GM23338 (cell line): ENCODE measurements at regions not wholly inside any gene's neighbourhood (a gene's known extent, or its start where the extent isn't known, plus 50 kb on each side); places are given as distances from the start of the nearest gene placed in this dataset.

Source experiments
- ATAC-seq: fragments of 200-7000 bp; cut with Tn5 transposase; 3 replicates; pipeline ENCODE4 v1.9.1; 2020
- DNase-seq: peaks from one replicate; pipeline ENCODE4 v3.0.0-alpha.2; 2015; ENCODE audit warnings: low spot score
- H2AFZ ChIP-seq: fragments of 200-600 bp; sonication (generic); 2 replicates; pipeline ENCODE4 v1.8.0; 2016; ENCODE audit warnings: antibody characterized with exemption, mild to moderate bottlenecking, moderate library complexity
- H3F3A ChIP-seq: fragments of 200-600 bp; sonication (generic); replicated peaks from 2 replicates; pipeline ENCODE4 v1.8.0; 2017; ENCODE audit warnings: antibody characterized with exemption, mixed run types, low read depth
- H3K27ac ChIP-seq: fragments of 200-600 bp; sonication (generic); 2 replicates; pipeline ENCODE4 v1.6.1; 2016; ENCODE audit warnings: low read depth
- H3K27me3 ChIP-seq: fragments of 200-600 bp; sonication (generic); 2 replicates; pipeline ENCODE4 v1.8.0; 2016; ENCODE audit warnings: mild to moderate bottlenecking, mixed run types, moderate library complexity; ENCODE audit not compliant: insufficient read depth
- H3K36me3 ChIP-seq: fragments of 200-600 bp; sonication (generic); 2 replicates; pipeline ENCODE4 v1.8.0; 2016; ENCODE audit warnings: mild to moderate bottlenecking; ENCODE audit not compliant: insufficient read depth
- H3K4me1 ChIP-seq: fragments of 200-600 bp; sonication (generic); 2 replicates; pipeline ENCODE4 v1.8.0; 2016; ENCODE audit warnings: mild to moderate bottlenecking, moderate library complexity; ENCODE audit not compliant: insufficient read depth
- H3K4me2 ChIP-seq: fragments of 200-600 bp; sonication (generic); 2 replicates; pipeline ENCODE4 v1.7.1; 2017; ENCODE audit warnings: mixed run types
- H3K4me3 ChIP-seq: fragments of 200-600 bp; sonication (generic); 2 replicates; pipeline ENCODE4 v1.6.1; 2016; ENCODE audit warnings: mixed run types
- H3K79me2 ChIP-seq: fragments of 200-600 bp; sonication (generic); replicated peaks from 2 replicates; pipeline ENCODE4 v1.8.0; 2017; ENCODE audit warnings: mild to moderate bottlenecking; ENCODE audit not compliant: insufficient read depth
- H3K9me2 ChIP-seq: fragments of 200-600 bp; sonication (generic); 2 replicates; pipeline ENCODE4 v1.8.0; 2017; ENCODE audit not compliant: insufficient read depth
- H4K20me1 ChIP-seq: fragments of 200-600 bp; sonication (generic); replicated peaks from 2 replicates; pipeline ENCODE4 v1.8.0; 2017; ENCODE audit warnings: mild to moderate bottlenecking; ENCODE audit not compliant: insufficient read depth
- H3K27ac Mint-ChIP-seq: 2 replicates; pipeline ENCODE4 v1.8.0; 2020; ENCODE audit warnings: inconsistent platforms, mild to moderate bottlenecking, moderate library complexity, mixed read lengths
- H3K27me3 Mint-ChIP-seq: 3 replicates; pipeline ENCODE4 v1.8.0; 2022; ENCODE audit warnings: low read depth, mild to moderate bottlenecking, moderate library complexity, mixed read lengths, inconsistent platforms; ENCODE audit not compliant: insufficient read depth, poor library complexity
- H3K36me3 Mint-ChIP-seq: 3 replicates; pipeline ENCODE4 v1.8.0; 2021; ENCODE audit warnings: low read depth, mild to moderate bottlenecking, inconsistent platforms, moderate library complexity, mixed read lengths
- H3K4me1 Mint-ChIP-seq: 3 replicates; pipeline ENCODE4 v1.8.0; 2020; ENCODE audit warnings: mild to moderate bottlenecking, inconsistent platforms, mixed read lengths
- H3K4me3 Mint-ChIP-seq: 3 replicates; pipeline ENCODE4 v1.8.0; 2021; ENCODE audit warnings: moderate library complexity, mild to moderate bottlenecking, inconsistent platforms, mixed read lengths
- H3K9me3 Mint-ChIP-seq: 3 replicates; pipeline ENCODE4 v1.8.0; 2020; ENCODE audit warnings: moderate library complexity, mild to moderate bottlenecking, inconsistent platforms, mixed read lengths
- CREB1 ChIP-seq: fragments of 250-450 bp; sonication (Bioruptor Pico); IDR thresholded peaks from 2 replicates; pipeline ENCODE4 v1.5.0; 2020; ENCODE audit warnings: low read depth, mild to moderate bottlenecking, moderate library complexity
- CTCF ChIP-seq, 2 experiments: fragments of 200-600 bp in 1 of 2; sonication (generic) in 1 of 2; conservative IDR thresholded peaks; 2 replicates each; pipeline versions ENCODE4 v1.5.1 to v1.6.1; 2016 to 2017; ENCODE audit warnings: antibody characterized with exemption in 2 of 2, low read depth in 2 of 2, mild to moderate bottlenecking in 2 of 2, moderate library complexity in 1 of 2
- ETS1 ChIP-seq: IDR thresholded peaks from 2 replicates; pipeline ENCODE4 v1.6.1; 2016; ENCODE audit warnings: antibody characterized with exemption
- EZH2 ChIP-seq: fragments of 200-600 bp; sonication (generic); IDR thresholded peaks from one replicate; pipeline ENCODE4 v1.8.0; 2017; ENCODE audit warnings: antibody characterized with exemption, mild to moderate bottlenecking, low read depth; ENCODE audit not compliant: unreplicated experiment
- EZH2phosphoT487 ChIP-seq: fragments of 200-600 bp; sonication (generic); IDR thresholded peaks from one replicate; pipeline ENCODE4 v1.8.1; 2018; ENCODE audit warnings: antibody characterized with exemption; ENCODE audit not compliant: unreplicated experiment
- JUNB ChIP-seq: IDR thresholded peaks from one replicate; pipeline ENCODE4 v1.6.1; 2016; ENCODE audit warnings: antibody characterized with exemption; ENCODE audit not compliant: unreplicated experiment
- NANOG ChIP-seq: IDR thresholded peaks from 2 replicates; pipeline ENCODE4 v1.6.1; 2016; ENCODE audit warnings: antibody characterized with exemption, borderline replicate concordance
- POLR2AphosphoS5 ChIP-seq: IDR thresholded peaks from 2 replicates; pipeline ENCODE4 v1.6.1; 2016; ENCODE audit warnings: antibody characterized with exemption, low read depth
- STAT1 ChIP-seq: IDR thresholded peaks from one replicate; pipeline ENCODE4 v1.6.1; 2016; ENCODE audit warnings: antibody characterized with exemption; ENCODE audit not compliant: unreplicated experiment
- ZNF114 ChIP-seq: fragments of 250-450 bp; sonication (Bioruptor Pico); IDR thresholded peaks from 2 replicates; pipeline ENCODE4 v1.5.0; 2020; ENCODE audit warnings: mild to moderate bottlenecking, moderate library complexity
- ZNF331 ChIP-seq: fragments of 250-450 bp; sonication (Bioruptor Pico); IDR thresholded peaks from 2 replicates; pipeline ENCODE4 v1.5.0; 2020; ENCODE audit warnings: low read depth, mild to moderate bottlenecking, moderate library complexity
- TF ChIP-seq, protein P1 (sequence below): fragments of 250-450 bp; sonication (Bioruptor Pico); IDR thresholded peaks from 2 replicates; pipeline ENCODE4 v1.5.0; 2020; ENCODE audit warnings: mild to moderate bottlenecking, moderate library complexity
- TF ChIP-seq, protein P2 (sequence below): IDR thresholded peaks from one replicate; pipeline ENCODE4 v1.6.1; 2018; ENCODE audit warnings: antibody characterized with exemption; ENCODE audit not compliant: unreplicated experiment

GRCh38 chr20:47906348-47906660 is 121.0 kb upstream of the SULF2 start:
- peaks cover 16% of the 10 kb centered on the region for H3K4me1 Mint-ChIP-seq

More at GRCh38 chr20:47906348-47906660, 121.0 kb upstream of the SULF2 start:
- Histone ChIP-seq H3K79me2 (no peaks in the 10 kb centered on the region), H3K4me2 (no peak overlapping the region), H3K27me3 (no peaks in the 10 kb centered on the region), H3K9me2 (no peaks in the 10 kb centered on the region), H2AFZ (no peak overlapping the region), H3K4me3 (no peak overlapping the region), H4K20me1 (no peaks in the 10 kb centered on the region), H3K4me1 (no peaks in the 10 kb centered on the region), H3K36me3 (no peaks in the 10 kb centered on the region), H3F3A (no peaks in the 10 kb centered on the region), H3K27ac (no peak overlapping the region)
- no peak for ATAC-seq
- no peak overlapping the region; the same call in 1 of the 2 replicates for H3K27ac Mint-ChIP-seq
- H3K36me3 Mint-ChIP-seq, result no peaks in the 10 kb centered on the region
- H3K9me3 Mint-ChIP-seq, result no peaks in the 10 kb centered on the region
- no peak overlapping the region for H3K4me3 Mint-ChIP-seq
- DNase-seq, result no peak
- TF ChIP-seq CTCF (conservative IDR thresholded peaks at IDR 0.05; ENCODE audit: low read depth in 2 of 2) (no peak), ETS1 (no peak), ZNF331 (CRISPR knock-in tag) (no peak), JUNB (no peak), EZH2phosphoT487 (no peak), EZH2 (no peak), STAT1 (no peak), POLR2AphosphoS5 (no peak), NANOG (no peak), CREB1 (CRISPR knock-in tag) (no peak), ZNF114 (CRISPR knock-in tag) (no peak)
- TF ChIP-seq, protein P1, sequence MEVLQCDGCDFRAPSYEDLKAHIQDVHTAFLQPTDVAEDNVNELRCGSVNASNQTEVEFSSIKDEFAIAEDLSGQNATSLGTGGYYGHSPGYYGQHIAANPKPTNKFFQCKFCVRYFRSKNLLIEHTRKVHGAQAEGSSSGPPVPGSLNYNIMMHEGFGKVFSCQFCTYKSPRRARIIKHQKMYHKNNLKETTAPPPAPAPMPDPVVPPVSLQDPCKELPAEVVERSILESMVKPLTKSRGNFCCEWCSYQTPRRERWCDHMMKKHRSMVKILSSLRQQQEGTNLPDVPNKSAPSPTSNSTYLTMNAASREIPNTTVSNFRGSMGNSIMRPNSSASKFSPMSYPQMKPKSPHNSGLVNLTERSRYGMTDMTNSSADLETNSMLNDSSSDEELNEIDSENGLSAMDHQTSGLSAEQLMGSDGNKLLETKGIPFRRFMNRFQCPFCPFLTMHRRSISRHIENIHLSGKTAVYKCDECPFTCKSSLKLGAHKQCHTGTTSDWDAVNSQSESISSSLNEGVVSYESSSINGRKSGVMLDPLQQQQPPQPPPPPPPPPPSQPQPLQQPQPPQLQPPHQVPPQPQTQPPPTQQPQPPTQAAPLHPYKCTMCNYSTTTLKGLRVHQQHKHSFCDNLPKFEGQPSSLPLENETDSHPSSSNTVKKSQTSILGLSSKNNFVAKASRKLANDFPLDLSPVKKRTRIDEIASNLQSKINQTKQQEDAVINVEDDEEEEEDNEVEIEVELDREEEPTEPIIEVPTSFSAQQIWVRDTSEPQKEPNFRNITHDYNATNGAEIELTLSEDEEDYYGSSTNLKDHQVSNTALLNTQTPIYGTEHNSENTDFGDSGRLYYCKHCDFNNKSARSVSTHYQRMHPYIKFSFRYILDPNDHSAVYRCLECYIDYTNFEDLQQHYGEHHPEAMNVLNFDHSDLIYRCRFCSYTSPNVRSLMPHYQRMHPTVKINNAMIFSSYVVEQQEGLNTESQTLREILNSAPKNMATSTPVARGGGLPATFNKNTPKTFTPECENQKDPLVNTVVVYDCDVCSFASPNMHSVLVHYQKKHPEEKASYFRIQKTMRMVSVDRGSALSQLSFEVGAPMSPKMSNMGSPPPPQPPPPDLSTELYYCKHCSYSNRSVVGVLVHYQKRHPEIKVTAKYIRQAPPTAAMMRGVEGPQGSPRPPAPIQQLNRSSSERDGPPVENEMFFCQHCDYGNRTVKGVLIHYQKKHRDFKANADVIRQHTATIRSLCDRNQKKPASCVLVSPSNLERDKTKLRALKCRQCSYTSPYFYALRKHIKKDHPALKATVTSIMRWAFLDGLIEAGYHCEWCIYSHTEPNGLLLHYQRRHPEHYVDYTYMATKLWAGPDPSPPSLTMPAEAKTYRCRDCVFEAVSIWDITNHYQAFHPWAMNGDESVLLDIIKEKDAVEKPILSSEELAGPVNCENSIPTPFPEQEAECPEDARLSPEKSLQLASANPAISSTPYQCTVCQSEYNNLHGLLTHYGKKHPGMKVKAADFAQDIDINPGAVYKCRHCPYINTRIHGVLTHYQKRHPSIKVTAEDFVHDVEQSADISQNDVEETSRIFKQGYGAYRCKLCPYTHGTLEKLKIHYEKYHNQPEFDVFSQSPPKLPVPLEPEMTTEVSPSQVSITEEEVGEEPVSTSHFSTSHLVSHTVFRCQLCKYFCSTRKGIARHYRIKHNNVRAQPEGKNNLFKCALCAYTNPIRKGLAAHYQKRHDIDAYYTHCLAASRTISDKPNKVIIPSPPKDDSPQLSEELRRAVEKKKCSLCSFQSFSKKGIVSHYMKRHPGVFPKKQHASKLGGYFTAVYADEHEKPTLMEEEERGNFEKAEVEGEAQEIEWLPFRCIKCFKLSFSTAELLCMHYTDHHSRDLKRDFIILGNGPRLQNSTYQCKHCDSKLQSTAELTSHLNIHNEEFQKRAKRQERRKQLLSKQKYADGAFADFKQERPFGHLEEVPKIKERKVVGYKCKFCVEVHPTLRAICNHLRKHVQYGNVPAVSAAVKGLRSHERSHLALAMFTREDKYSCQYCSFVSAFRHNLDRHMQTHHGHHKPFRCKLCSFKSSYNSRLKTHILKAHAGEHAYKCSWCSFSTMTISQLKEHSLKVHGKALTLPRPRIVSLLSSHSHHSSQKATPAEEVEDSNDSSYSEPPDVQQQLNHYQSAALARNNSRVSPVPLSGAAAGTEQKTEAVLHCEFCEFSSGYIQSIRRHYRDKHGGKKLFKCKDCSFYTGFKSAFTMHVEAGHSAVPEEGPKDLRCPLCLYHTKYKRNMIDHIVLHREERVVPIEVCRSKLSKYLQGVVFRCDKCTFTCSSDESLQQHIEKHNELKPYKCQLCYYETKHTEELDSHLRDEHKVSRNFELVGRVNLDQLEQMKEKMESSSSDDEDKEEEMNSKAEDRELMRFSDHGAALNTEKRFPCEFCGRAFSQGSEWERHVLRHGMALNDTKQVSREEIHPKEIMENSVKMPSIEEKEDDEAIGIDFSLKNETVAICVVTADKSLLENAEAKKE, result no peak
- TF ChIP-seq, protein P2, sequence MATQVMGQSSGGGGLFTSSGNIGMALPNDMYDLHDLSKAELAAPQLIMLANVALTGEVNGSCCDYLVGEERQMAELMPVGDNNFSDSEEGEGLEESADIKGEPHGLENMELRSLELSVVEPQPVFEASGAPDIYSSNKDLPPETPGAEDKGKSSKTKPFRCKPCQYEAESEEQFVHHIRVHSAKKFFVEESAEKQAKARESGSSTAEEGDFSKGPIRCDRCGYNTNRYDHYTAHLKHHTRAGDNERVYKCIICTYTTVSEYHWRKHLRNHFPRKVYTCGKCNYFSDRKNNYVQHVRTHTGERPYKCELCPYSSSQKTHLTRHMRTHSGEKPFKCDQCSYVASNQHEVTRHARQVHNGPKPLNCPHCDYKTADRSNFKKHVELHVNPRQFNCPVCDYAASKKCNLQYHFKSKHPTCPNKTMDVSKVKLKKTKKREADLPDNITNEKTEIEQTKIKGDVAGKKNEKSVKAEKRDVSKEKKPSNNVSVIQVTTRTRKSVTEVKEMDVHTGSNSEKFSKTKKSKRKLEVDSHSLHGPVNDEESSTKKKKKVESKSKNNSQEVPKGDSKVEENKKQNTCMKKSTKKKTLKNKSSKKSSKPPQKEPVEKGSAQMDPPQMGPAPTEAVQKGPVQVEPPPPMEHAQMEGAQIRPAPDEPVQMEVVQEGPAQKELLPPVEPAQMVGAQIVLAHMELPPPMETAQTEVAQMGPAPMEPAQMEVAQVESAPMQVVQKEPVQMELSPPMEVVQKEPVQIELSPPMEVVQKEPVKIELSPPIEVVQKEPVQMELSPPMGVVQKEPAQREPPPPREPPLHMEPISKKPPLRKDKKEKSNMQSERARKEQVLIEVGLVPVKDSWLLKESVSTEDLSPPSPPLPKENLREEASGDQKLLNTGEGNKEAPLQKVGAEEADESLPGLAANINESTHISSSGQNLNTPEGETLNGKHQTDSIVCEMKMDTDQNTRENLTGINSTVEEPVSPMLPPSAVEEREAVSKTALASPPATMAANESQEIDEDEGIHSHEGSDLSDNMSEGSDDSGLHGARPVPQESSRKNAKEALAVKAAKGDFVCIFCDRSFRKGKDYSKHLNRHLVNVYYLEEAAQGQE, result no peak
- peaks cover 4% of the 10 kb centered on the region for H3K27me3 Mint-ChIP-seq
